PC-9 (cell line): ENCODE measurements at regions not wholly inside any gene's neighbourhood (a gene's known extent, or its start where the extent isn't known, plus 50 kb on each side); places are given as distances from the start of the nearest gene placed in this dataset.

ENCODE experiments used
- BruUV-seq: library from RNA; stranded (reverse); fragments of 400-500 nt; replicated peaks from 2 replicates; lab custom pipeline; 2021; lab: Mats Ljungman, UMichigan
- CTCF ChIA-PET: fragments of 300-600 bp; sonication (Branson Sonifier 250); formaldehyde crosslinking; loops from one replicate; lab custom pipeline; 2022; ENCODE audit warnings: antibody characterized with exemption; lab: Charles Lee
- POLR2A ChIA-PET: fragments of 300-600 bp; sonication (Branson Sonifier 250); formaldehyde crosslinking; loops from one replicate; lab custom pipeline; 2022; ENCODE audit warnings: antibody characterized with exemption; ENCODE audit not compliant: unreplicated experiment; lab: Charles Lee
- DNase-seq, 2 experiments: peaks; one replicate each; pipeline versions ENCODE4 v3.0.0 to v3.0.0-alpha.2; 2015 to 2022; ENCODE audit warnings: mixed read lengths in 1 of 2
- H2AFZ ChIP-seq: fragments of 200-600 bp; sonication (generic); 2 replicates; pipeline ENCODE4 v1.8.1; 2017; ENCODE audit warnings: antibody characterized with exemption
- H3F3A ChIP-seq: fragments of 200-600 bp; sonication (generic); 2 replicates; pipeline ENCODE4 v1.8.1; 2017; ENCODE audit warnings: antibody characterized with exemption, mild to moderate bottlenecking, low read depth; ENCODE audit not compliant: insufficient read depth
- H3K27ac ChIP-seq: fragments of 200-600 bp; sonication (generic); 2 replicates; pipeline ENCODE4 v1.6.1; 2016; ENCODE audit warnings: mixed run types
- H3K27me3 ChIP-seq: fragments of 200-600 bp; sonication (generic); 2 replicates; pipeline ENCODE4 v1.6.1; 2016; ENCODE audit warnings: low read depth, mixed run types; ENCODE audit not compliant: insufficient read depth
- H3K36me3 ChIP-seq: fragments of 200-600 bp; sonication (generic); 2 replicates; pipeline ENCODE4 v1.6.1; 2016; ENCODE audit warnings: low read depth, mixed run types
- H3K4me1 ChIP-seq: fragments of 200-600 bp; sonication (generic); replicated peaks from 2 replicates; pipeline ENCODE4 v1.6.1; 2016; ENCODE audit warnings: mixed run types; ENCODE audit not compliant: insufficient read depth
- H3K4me2 ChIP-seq: fragments of 200-600 bp; sonication (generic); 2 replicates; pipeline ENCODE4 v1.6.1; 2017; ENCODE audit warnings: mixed run types
- H3K4me3 ChIP-seq: fragments of 200-600 bp; sonication (generic); 2 replicates; pipeline ENCODE4 v1.6.1; 2016; ENCODE audit warnings: mixed run types
- H3K79me2 ChIP-seq: fragments of 200-600 bp; sonication (generic); 2 replicates; pipeline ENCODE4 v1.6.1; 2017; ENCODE audit warnings: low read depth, mixed run types
- H3K9me2 ChIP-seq: fragments of 200-600 bp; sonication (generic); 2 replicates; pipeline ENCODE4 v1.8.1; 2017; ENCODE audit warnings: mild to moderate bottlenecking; ENCODE audit not compliant: insufficient read depth
- H3K9me3 ChIP-seq: fragments of 200-600 bp; sonication (generic); 2 replicates; pipeline ENCODE4 v1.8.1; 2016; ENCODE audit warnings: low read depth; ENCODE audit not compliant: insufficient read depth
- H4K20me1 ChIP-seq: fragments of 200-600 bp; sonication (generic); 2 replicates; pipeline ENCODE4 v1.8.1; 2017; ENCODE audit not compliant: insufficient read depth
- CTCF ChIP-seq: fragments of 200-600 bp; sonication (generic); conservative IDR thresholded peaks from 2 replicates; pipeline ENCODE4 v1.6.1; 2017; ENCODE audit warnings: mixed run types, antibody characterized with exemption, mild to moderate bottlenecking, moderate library complexity
- EZH2 ChIP-seq: fragments of 200-600 bp; sonication (generic); IDR thresholded peaks from 2 replicates; pipeline ENCODE4 v1.8.0; 2017; ENCODE audit warnings: antibody characterized with exemption, low read depth
- intact Hi-C: fragments of 100-400 bp; cut with micrococcal nuclease; formaldehyde crosslinking; loops from one replicate; pipeline ENCODE4 v1.10.0; 2022; ENCODE audit not compliant: unreplicated experiment

DNA sequence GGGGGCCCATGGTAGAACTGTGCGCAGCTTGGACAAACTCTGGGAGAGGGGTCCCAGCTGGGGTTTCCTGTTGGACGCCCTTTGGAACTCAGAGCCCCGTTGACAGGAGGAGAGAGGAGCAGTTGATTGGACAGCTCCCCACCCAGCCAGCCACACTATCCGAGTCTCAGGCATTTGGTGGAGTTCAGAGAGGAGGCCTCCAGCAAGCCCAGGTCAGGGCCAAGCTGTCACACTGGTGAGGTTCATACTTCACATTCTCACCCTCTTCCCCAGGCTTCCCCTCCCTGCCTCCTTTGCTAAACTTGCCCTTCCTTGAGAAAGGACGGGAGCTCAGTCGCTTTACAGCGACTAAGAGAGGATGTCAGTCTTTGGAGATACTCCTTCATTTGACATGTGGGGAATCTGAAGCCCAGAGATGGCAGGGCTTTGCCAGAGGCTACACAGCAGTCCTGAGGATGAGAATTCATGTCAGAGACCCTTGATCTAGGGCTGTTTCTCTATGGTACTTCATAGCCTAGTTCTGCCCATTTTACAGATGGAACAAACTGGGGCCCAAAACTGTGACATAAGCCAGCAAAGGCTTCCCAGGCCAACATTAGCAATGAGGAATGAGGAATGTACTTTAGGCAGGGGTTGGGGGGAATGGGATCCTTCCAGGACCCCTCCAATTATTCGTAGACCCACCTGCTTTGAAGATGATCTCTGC is 142.2 kb downstream of the SMAD6 start:
- H3K27ac ChIP-seq = no peak overlapping the region
- no peak overlapping the region for H3K4me2 ChIP-seq
- H3K9me2 ChIP-seq = no peaks in the 10 kb centered on the region
- no peak overlapping the region for H2AFZ ChIP-seq
- ChIA-PET POLR2A (no interaction called here), CTCF (no interaction called here)
- no peaks in the 10 kb centered on the region for H3K27me3 ChIP-seq
- no peaks in the 10 kb centered on the region for H3K36me3 ChIP-seq
- no TSS peak for BruUV-seq
- no peaks in the 10 kb centered on the region for H3K9me3 ChIP-seq
- no peak for DNase-seq
- TF ChIP-seq EZH2 = no peak
- no peak for TF ChIP-seq CTCF
- H3K79me2 ChIP-seq = no peaks in the 10 kb centered on the region
- intact Hi-C loops = no loop called here
- peaks cover 29% of the 10 kb centered on the region for H3K4me1 ChIP-seq
- peaks cover 12% of the 10 kb centered on the region for H3F3A ChIP-seq
- H3K4me3 ChIP-seq = no peak overlapping the region
- no peaks in the 10 kb centered on the region for H4K20me1 ChIP-seq

- no peak overlapping the region for H2AFZ ChIP-seq
- no peaks in the 10 kb centered on the region for H3K79me2 ChIP-seq
- DNase-seq = no peak
- TF ChIP-seq EZH2 (no peak), CTCF (no peak)
- H3K27ac ChIP-seq = no peak overlapping the region
- no peaks in the 10 kb centered on the region for H4K20me1 ChIP-seq
- H3K9me2 ChIP-seq = no peaks in the 10 kb centered on the region
- ChIA-PET CTCF (interaction anchor here (0.7 kb wide), 1 partner anchor 76 kb away, joined by 19 read pairs; no protein-coding TSS in a partner anchor), POLR2A (interaction anchor here (0.6 kb wide), 1 partner anchor 244 kb away, joined by 3 read pairs; no protein-coding TSS in a partner anchor)
- no peak overlapping the region for H3K4me3 ChIP-seq
- peaks cover 29% of the 10 kb centered on the region for H3K4me1 ChIP-seq
- no TSS peak for BruUV-seq
- no peak overlapping the region for H3K4me2 ChIP-seq
- no peaks in the 10 kb centered on the region for H3K27me3 ChIP-seq
- H3K36me3 ChIP-seq = no peaks in the 10 kb centered on the region
- intact Hi-C loops = no loop called here
- peaks cover 12% of the 10 kb centered on the region for H3F3A ChIP-seq
- H3K9me3 ChIP-seq = no peaks in the 10 kb centered on the region
Observed at GRCh38 chr15:66844747-66845145, 142.7 kb downstream of the SMAD6 start.

- no peak for DNase-seq
- CTCF ChIA-PET = interaction anchor here (0.7 kb wide), 1 partner anchor 77 kb away, joined by 19 read pairs; no protein-coding TSS in a partner anchor
- Histone ChIP-seq H3K4me1 (peaks cover 27% of the 10 kb centered on the region), H3K4me2 (no peak overlapping the region), H3K27me3 (no peaks in the 10 kb centered on the region), H3K36me3 (no peaks in the 10 kb centered on the region), H3K79me2 (no peaks in the 10 kb centered on the region), H3K27ac (no peak overlapping the region), H3K9me2 (no peaks in the 10 kb centered on the region), H2AFZ (no peak overlapping the region), H4K20me1 (no peaks in the 10 kb centered on the region), H3K4me3 (no peak overlapping the region), H3K9me3 (no peaks in the 10 kb centered on the region), H3F3A (peaks cover 12% of the 10 kb centered on the region)
- BruUV-seq = no TSS peak
- TF ChIP-seq EZH2 (no peak), CTCF (no peak)
- intact Hi-C loops = no loop called here
- POLR2A ChIA-PET = interaction anchor here (0.6 kb wide), 1 partner anchor 245 kb away, joined by 3 read pairs; no protein-coding TSS in a partner anchor
Observed at GRCh38 chr15:66845266-66845785, 143.3 kb downstream of the SMAD6 start.
